ENCODE measurements at regions not wholly inside any gene's neighbourhood (a gene's known extent, or its start where the extent isn't known, plus 50 kb on each side); places are given as distances from the start of the nearest gene placed in this dataset.

GRCh38 chr2:182610231-182610630 is 105.8 kb upstream of the DNAJC10 start:
- Histone ChIP-seq H2AFZ (ENCODE audit: low read depth, low read length) (no peak overlapping the region), H3K9me2 (ENCODE audit: insufficient read depth, low read length) (no peaks in the 10 kb centered on the region), H3K9me3 (ENCODE audit: low read length) (no peaks in the 10 kb centered on the region), H3K4me3 (ENCODE audit: low read length) (no peak overlapping the region), H3F3A (ENCODE audit: insufficient read depth, low read length, poor library complexity, severe bottlenecking) (no peaks in the 10 kb centered on the region), H4K20me1 (ENCODE audit: insufficient read depth) (no peaks in the 10 kb centered on the region), H3K4me2 (ENCODE audit: low read length) (no peak overlapping the region), H3K36me3 (ENCODE audit: insufficient read depth, low read length) (no peaks in the 10 kb centered on the region), H3K9ac (ENCODE audit: low read length) (no peak overlapping the region), H3K27ac (ENCODE audit: low read length) (no peak overlapping the region), H3K27me3 (ENCODE audit: insufficient read depth, low read depth, low read length) (no peaks in the 10 kb centered on the region), H3K79me2 (replicated peaks; ENCODE audit: insufficient read depth, low read length) (no peaks in the 10 kb centered on the region)
- TF ChIP-seq RAD21 (conservative IDR thresholded peaks at IDR 0.05), result no peak
- no peak for TF ChIP-seq MXI1 (conservative IDR thresholded peaks at IDR 0.05; ENCODE audit: poor library complexity, severe bottlenecking)
- TF ChIP-seq EZH2 (IDR thresholded peaks at IDR 0.05; ENCODE audit: borderline replicate concordance, insufficient read depth, low read length, poor library complexity, severe bottlenecking), result no peak
- no peak for TF ChIP-seq EP300 (conservative IDR thresholded peaks at IDR 0.05; ENCODE audit: poor library complexity, severe bottlenecking)
- no peak for TF ChIP-seq TAF1 (IDR thresholded peaks at IDR 0.05; ENCODE audit: low read depth)
- no peak for TF ChIP-seq SMC3 (conservative IDR thresholded peaks at IDR 0.05; ENCODE audit: poor library complexity)
- TF ChIP-seq, protein P1, sequence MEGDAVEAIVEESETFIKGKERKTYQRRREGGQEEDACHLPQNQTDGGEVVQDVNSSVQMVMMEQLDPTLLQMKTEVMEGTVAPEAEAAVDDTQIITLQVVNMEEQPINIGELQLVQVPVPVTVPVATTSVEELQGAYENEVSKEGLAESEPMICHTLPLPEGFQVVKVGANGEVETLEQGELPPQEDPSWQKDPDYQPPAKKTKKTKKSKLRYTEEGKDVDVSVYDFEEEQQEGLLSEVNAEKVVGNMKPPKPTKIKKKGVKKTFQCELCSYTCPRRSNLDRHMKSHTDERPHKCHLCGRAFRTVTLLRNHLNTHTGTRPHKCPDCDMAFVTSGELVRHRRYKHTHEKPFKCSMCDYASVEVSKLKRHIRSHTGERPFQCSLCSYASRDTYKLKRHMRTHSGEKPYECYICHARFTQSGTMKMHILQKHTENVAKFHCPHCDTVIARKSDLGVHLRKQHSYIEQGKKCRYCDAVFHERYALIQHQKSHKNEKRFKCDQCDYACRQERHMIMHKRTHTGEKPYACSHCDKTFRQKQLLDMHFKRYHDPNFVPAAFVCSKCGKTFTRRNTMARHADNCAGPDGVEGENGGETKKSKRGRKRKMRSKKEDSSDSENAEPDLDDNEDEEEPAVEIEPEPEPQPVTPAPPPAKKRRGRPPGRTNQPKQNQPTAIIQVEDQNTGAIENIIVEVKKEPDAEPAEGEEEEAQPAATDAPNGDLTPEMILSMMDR (IDR thresholded peaks at IDR 0.05; ENCODE audit: poor library complexity, severe bottlenecking), result no peak
- TF ChIP-seq POLR2AphosphoS5 (IDR thresholded peaks at IDR 0.05), result no peak
- TF ChIP-seq REST (IDR thresholded peaks at IDR 0.05; ENCODE audit: borderline replicate concordance), result no peak

DNA sequence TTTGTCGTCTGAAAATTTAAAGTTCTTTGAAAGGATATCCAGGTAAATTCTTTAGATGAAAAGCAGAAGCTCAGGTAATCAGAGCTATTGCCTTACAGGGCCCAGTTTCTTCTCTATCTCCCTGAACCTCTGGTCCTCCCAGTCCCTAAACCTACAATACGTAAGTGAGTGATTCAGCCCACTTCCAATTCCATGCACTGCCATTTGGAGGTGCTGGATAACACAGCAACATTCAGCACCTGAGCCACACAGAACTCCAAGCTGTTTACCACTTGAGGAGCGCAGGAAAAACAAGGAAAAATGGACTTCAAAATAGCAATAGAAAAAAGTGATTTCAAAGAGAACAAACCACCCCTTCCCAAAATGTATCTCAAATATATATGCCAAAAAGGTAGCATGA is 105.0 kb upstream of the DNAJC10 start:
- H3K4me3 ChIP-seq (ENCODE audit: low read length), result no peak overlapping the region
- H4K20me1 ChIP-seq (ENCODE audit: insufficient read depth), result no peaks in the 10 kb centered on the region
- no peaks in the 10 kb centered on the region for H3K36me3 ChIP-seq (ENCODE audit: insufficient read depth, low read length)
- no peaks in the 10 kb centered on the region for H3F3A ChIP-seq (ENCODE audit: insufficient read depth, low read length, poor library complexity, severe bottlenecking)
- no peak overlapping the region for H3K27ac ChIP-seq (ENCODE audit: low read length)
- H3K79me2 ChIP-seq (replicated peaks; ENCODE audit: insufficient read depth, low read length), result no peaks in the 10 kb centered on the region
- H3K9me3 ChIP-seq (ENCODE audit: low read length), result no peaks in the 10 kb centered on the region
- H3K9me2 ChIP-seq (ENCODE audit: insufficient read depth, low read length), result no peaks in the 10 kb centered on the region
- no peaks in the 10 kb centered on the region for H3K27me3 ChIP-seq (ENCODE audit: insufficient read depth, low read depth, low read length)
- TF ChIP-seq EZH2 (IDR thresholded peaks at IDR 0.05; ENCODE audit: borderline replicate concordance, insufficient read depth, low read length, poor library complexity, severe bottlenecking), result no peak
- no peak for TF ChIP-seq SMC3 (conservative IDR thresholded peaks at IDR 0.05; ENCODE audit: poor library complexity)
- TF ChIP-seq, protein P1 (IDR thresholded peaks at IDR 0.05; ENCODE audit: poor library complexity, severe bottlenecking), result no peak
- no peak for TF ChIP-seq REST (IDR thresholded peaks at IDR 0.05; ENCODE audit: borderline replicate concordance)
- TF ChIP-seq POLR2AphosphoS5 (IDR thresholded peaks at IDR 0.05), result no peak
- TF ChIP-seq MXI1 (conservative IDR thresholded peaks at IDR 0.05; ENCODE audit: poor library complexity, severe bottlenecking), result no peak
- no peak for TF ChIP-seq EP300 (conservative IDR thresholded peaks at IDR 0.05; ENCODE audit: poor library complexity, severe bottlenecking)
- no peak overlapping the region for H2AFZ ChIP-seq (ENCODE audit: low read depth, low read length)
- no peak overlapping the region for H3K4me2 ChIP-seq (ENCODE audit: low read length)
- no peak overlapping the region for H3K9ac ChIP-seq (ENCODE audit: low read length)

Measured in neural cell (in vitro differentiated cells).